OCI-M2 (cell line): ENCODE measurements at regions not wholly inside any gene's neighbourhood (a gene's known extent, or its start where the extent isn't known, plus 50 kb on each side); places are given as distances from the start of the nearest gene placed in this dataset.

Experiments
- DNase-seq: peaks from one replicate; lab custom pipeline; 2025; ENCODE audit not compliant: unreplicated experiment; lab: John Stamatoyannopoulos, UW

GRCh38 chr2:22683914-22684313 is 701.1 kb upstream of the KLHL29 start:
- DNase-seq = no peak

DNA sequence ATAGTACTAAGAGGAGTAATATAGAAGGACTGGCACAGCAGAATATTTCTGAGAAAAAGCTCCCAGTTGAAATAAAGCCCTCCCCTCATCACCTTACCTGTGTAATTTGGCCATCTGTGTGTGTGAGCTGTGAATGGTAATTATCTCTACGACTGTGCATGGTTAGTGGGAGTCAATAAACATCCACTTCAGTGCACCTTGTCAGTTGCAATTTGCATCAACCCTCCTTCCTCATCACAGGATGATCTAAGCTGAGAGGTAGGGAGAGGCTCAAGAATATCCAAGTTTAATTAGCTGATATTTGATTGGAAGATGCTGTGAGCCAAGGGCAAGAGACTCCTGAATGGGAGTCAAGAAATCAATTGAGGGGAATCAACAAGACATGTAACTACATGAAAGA is 694.9 kb upstream of the KLHL29 start:
- DNase-seq = no peak

- no peak for DNase-seq
These were observed 693.3 kb upstream of the KLHL29 start for GRCh38 chr2:22691666-22692065.

- no peak for DNase-seq
These were observed 692.2 kb upstream of the KLHL29 start for GRCh38 chr2:22692746-22693145.

DNA sequence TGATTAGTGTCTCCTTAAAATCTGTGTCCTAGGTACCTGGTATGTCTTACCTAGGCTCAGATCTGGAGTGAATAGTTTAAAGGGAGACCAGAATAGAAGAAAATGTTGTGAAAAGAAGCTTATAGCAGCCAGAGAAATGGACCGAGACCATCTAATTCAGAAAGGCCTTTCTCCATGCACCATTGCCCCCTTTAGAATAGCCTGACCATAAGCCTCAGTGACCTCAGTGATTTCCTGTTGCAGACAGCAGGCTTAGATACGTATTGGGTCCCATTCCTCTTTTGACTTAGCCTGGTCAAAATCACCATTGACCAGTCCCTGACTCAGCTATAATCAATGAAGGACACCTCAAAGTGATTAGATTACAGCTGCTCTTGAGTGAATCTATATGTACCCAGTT is 690.7 kb upstream of the KLHL29 start:
- DNase-seq = no peak

DNA sequence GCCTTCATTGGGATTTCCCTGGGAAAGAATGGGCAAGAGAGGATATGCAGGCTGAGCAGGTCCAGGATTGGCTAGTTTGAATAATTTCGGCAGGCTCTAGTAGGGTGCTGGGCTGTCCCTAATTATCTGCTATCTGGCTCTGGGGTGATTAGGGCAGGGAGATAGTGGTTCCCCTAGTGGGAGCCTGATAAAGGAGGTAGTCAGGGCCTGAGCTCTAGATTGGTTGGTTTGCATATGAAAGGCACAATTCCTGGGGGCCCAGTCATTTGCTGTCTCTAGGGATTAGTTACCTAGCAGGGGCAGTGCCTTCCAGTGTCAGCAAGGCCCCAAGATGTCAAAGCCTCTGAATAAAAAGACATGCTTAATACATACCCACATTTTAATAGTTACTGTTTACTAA is 690.1 kb upstream of the KLHL29 start:
- DNase-seq = no peak

DNA sequence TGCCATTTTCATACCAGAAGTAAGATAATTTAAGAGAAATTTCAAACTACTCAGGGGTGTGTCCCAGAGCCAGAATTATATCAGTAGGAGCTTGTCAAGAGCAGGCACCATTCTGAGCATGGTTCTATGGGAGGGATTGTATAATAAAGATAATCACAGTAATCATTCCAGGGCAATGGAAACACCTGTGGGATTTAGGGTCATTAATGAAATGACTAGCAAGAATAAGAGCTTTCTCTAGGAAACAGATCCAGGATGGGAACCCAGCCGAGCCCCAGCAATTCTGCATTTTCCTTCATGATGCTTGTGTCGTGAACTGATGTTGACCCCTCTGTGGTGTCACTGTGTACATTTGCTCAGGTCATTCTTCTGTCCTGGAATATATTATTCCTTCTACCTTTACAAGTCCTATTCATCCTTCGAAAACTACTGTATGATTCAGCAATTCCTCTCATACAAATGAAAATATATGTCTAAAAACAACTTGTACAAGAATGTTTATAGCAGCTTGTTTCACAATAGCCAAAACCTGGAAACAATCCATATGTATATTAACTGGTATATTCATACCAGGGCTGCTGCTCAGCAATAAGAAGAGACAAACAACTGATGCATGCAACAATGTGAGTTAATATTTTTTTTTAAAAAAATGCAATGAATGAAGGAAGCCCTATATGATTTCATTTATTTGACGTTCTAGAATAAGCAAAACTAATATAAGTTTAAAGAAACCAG is 687.8 kb upstream of the KLHL29 start:
- no peak for DNase-seq

DNA sequence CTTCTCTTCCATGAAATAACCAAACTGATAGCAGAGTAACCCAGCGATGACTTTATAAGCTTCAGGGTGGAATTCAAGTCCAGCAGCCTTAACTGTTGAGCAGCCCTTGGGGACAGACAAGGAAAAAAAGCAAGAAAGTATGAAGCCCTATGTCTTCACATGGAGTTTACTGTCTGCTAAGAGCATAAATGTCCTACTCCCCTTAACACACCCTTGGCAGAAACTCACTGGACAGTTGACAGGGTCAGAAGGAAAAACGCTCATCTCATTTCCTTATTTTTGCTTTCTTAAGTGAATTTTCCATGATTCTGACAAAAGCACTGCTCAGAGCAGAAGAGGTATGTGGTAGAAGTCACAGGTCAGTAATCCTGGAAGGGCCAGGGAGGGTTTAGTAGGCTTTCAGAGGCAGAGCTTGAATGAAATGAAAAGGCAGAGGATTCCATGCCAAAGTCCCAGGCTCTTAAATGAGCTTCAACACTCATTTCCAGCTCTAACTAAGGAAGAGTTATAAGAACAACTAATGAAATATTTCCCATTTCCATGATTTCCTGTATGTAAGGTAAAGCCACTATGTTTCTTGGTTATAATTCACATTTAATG is 683.3 kb upstream of the KLHL29 start:
- DNase-seq = no peak

- DNase-seq = no peak
These were observed 681.6 kb upstream of the KLHL29 start for GRCh38 chr2:22703286-22703920.

DNA sequence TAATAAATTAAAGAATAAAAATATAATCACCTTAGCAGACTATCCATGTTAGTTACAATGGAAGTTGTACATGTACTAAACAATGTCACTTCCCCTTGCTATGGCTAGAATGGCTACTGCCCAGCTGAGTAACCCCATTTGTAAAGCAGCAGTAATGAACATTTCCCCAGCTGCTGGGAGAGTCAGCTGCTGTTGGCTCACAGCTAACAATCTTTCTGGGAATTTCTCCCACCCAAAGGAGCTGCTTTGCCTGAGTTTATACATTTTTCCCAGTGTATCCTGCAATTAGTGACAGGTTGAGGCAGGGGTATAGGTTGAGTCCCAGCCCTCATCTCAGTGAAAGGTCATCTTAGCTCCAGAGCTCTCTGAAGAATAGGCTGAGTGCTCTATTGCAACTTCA is 665.6 kb upstream of the KLHL29 start:
- DNase-seq = no peak

DNA sequence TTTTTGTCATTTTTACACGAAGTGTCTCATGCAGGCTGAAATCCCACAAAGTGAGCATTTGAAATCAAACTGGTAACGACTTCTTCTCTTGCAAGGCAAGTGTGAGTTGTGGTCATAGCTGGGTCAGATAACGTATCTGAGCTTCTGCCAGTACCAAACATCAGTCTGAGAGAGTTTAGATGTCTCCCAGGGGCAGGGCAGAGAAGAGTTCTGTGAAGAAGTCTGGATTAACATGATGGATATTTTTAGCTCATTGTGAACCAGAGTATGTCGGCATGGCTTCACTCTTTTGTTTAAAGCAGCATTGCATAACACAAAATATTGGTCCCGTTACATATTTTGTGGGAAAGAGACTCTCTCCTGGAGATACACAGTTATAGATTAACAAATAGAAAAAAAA is 655.5 kb upstream of the KLHL29 start:
- no peak for DNase-seq

DNA sequence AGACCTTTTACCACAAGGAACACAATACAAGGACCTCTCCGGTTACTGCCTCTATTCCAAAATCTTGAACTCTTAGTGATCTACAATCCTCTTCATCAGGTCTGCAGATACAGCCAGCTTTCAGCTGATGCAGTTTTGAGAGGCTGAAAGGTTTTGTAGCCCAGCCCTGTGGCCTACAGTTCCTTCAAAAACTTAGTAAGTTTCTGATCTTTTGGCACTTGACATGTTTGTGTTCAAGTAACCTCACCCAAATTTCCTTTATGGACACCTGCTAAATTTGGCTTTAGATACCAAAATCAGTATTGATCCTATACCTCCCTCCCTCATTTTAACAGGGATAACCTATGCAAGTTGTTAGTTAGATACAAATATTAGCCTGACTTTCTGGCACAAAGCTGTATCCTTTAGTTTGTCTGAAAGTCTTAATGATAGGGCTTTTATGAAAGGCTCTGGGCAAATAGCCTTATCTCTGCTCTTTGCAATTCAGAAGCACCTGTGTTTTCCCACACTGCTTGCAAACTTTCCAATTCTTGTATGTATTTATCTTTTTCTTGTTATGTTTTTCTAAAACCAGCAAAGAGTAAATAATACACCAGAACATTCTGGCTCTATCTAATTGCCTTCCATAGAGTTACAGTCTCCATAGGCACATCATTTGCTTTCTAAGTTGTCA is 650.5 kb upstream of the KLHL29 start:
- DNase-seq = no peak

DNA sequence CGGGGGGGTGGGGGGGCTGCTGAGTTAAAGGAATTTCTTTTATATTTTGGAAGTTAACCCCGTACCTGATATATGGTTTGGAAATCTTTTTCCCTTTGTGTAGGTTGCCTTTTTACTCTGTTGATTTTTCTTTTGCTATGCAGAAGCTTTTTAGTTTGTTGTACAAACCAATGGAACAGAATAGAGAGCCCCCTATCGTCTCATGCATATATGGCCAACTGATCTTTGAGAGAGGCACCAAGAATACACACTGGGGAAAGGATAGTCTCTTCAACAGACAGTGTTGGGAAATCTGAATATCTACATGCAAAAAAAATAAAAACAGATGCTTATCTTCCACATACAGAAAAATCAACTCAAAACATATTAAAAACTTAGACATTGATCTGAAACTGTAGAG is 647.8 kb upstream of the KLHL29 start:
- no peak for DNase-seq

DNA sequence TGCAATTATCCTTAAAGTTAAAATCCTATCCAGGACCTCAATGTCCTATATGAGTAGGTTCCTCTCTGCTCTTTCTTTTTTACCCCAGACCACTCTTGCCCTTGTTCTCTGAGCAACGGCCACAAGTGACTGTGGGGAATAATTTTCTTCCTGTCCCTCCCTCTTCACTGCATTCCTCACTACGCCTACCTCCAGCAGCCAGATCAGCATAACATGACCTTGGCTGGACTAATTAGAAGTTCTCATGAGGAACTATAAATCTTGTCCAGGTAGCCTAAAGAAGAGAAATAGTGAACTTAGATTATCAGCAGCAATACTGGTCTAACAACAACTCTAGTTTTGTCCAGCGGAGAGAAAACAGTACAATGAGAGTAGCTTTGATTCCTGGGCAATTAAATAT is 643.8 kb upstream of the KLHL29 start:
- no peak for DNase-seq

- DNase-seq = no peak
These were observed 636.1 kb upstream of the KLHL29 start for GRCh38 chr2:22748909-22749308.

GRCh38 chr2:22753476-22753875 is 631.5 kb upstream of the KLHL29 start:
- no peak for DNase-seq

DNA sequence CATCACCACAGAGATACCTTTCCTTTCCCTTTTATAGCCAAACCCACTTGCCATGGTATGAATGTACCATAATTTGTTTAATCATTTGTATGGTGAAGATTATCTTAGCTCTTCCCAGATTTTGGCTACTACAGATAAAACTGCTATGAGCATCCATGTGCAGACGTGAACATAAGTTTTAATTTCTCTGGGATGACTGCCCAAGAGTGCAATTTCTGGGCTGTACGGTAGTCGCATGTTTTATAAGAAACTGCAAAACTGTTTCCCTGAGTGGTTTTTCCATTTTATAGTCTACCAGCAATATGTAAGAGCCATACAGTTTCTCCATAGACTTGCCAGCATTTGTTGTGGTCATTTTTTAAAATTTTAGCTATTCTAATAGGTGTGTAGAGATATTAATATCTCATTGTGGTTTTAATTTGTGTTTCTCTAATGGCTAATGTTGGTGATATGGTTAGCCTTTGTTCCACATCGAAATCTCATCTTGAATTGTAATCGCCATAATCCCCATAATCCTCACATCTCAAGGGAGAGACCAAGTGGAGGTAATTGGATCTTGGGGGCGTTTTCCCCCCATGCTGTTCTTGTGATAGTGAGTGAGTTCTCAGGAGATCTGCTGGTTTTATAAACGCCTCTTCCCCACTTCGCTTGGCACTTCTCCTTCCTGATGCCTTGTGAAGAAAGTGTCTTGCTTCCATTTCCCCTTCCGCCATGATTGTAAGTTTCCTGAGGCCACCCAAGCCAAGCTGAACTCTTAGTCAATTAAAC is 628.5 kb upstream of the KLHL29 start:
- no peak for DNase-seq

- no peak for DNase-seq
These were observed 615.5 kb upstream of the KLHL29 start for GRCh38 chr2:22769497-22769896.

DNA sequence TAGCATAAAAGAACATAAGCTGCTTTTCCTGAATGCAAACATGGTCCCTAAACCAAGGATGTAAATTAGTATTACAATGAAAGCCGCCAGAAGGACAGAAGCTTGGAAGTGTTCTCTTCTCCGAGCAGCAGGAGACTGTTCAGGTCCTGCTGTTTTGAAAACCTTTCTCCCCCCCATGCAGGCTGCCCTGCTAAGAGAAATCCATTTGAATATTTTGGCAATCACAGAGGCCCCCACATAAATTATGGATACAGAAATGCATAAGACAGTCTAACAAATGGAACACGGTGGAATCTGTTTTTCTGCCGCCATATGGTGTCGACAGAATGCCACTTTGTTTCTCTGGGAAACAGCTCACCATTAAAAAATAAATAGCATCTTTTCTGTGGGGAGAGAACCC is 600.4 kb upstream of the KLHL29 start:
- DNase-seq = no peak

DNA sequence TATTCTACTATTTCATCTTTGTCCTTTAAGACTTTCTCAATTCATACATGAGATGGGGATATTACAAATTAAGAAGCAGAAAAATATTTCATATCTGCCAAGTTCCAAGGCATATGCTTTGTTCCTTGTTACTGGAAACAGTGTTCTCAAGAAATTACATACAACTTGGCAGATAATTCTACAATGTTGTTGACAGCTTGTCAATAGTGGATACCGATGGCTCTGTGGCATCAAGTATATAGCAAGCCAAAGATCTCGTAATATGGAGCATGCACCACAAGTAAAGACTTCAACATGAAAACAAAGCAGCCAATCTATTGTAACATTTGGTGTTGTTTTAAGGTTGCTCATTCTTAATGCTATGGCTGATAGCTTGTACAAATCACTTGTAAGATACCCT is 598.2 kb upstream of the KLHL29 start:
- no peak for DNase-seq

DNA sequence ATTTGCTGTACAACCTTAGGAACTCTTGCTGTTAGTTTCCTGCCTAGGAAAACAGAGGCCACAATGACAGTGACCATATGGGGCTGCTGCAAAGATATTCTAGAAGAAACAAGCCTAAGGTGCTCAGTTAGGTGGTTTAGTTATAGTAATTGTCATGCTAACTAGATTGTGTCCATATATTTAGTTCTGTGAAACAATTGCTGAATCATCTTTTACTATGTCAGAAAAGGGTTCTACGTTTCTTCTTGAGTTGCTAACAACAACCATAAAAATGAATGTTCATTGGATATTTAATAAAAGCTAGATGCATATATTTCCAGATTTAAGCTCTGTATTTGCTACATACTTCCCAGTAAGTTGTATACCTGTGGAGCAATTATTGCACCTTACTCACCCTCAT is 597.2 kb upstream of the KLHL29 start:
- no peak for DNase-seq
